ENCODE measurements at regions not wholly inside any gene's neighbourhood (a gene's known extent, or its start where the extent isn't known, plus 50 kb on each side); places are given as distances from the start of the nearest gene placed in this dataset.

- no peak for TF ChIP-seq SIN3A (IDR thresholded peaks at IDR 0.05; ENCODE audit: borderline replicate concordance, insufficient read depth, low read length)
- TF ChIP-seq TAF1 (IDR thresholded peaks at IDR 0.05; ENCODE audit: borderline replicate concordance, insufficient read depth, low read length): no peak
- no peak for TF ChIP-seq FOXP2 (optimal IDR thresholded peaks at IDR 0.05; ENCODE audit: borderline replicate concordance, extremely low read depth, extremely low read length, insufficient read depth)
- no peak for TF ChIP-seq POLR2AphosphoS5 (IDR thresholded peaks at IDR 0.05; ENCODE audit: low read depth, low read length)
- TF ChIP-seq REST (IDR thresholded peaks at IDR 0.05; ENCODE audit: insufficient read depth in 1 of 2, low read depth in 2 of 2, low read length in 2 of 2): no peak
Measured at GRCh38 chr6:67971812-67972211, 663.3 kb upstream of the ADGRB3 start.

- no peak for TF ChIP-seq POLR2AphosphoS5 (IDR thresholded peaks at IDR 0.05; ENCODE audit: low read depth, low read length)
- TF ChIP-seq SIN3A (IDR thresholded peaks at IDR 0.05; ENCODE audit: borderline replicate concordance, insufficient read depth, low read length): no peak
- no peak for TF ChIP-seq TAF1 (IDR thresholded peaks at IDR 0.05; ENCODE audit: borderline replicate concordance, insufficient read depth, low read length)
- no peak for TF ChIP-seq FOXP2 (optimal IDR thresholded peaks at IDR 0.05; ENCODE audit: borderline replicate concordance, extremely low read depth, extremely low read length, insufficient read depth)
- no peak for TF ChIP-seq REST (IDR thresholded peaks at IDR 0.05; ENCODE audit: insufficient read depth in 1 of 2, low read depth in 2 of 2, low read length in 2 of 2)
Measured at GRCh38 chr6:67966830-67967229, 668.3 kb upstream of the ADGRB3 start.

GRCh38 chr6:67956352-67956751 is 678.7 kb upstream of the ADGRB3 start:
- TF ChIP-seq TAF1 (IDR thresholded peaks at IDR 0.05; ENCODE audit: borderline replicate concordance, insufficient read depth, low read length) (no peak), FOXP2 (optimal IDR thresholded peaks at IDR 0.05; ENCODE audit: borderline replicate concordance, extremely low read depth, extremely low read length, insufficient read depth) (no peak), POLR2AphosphoS5 (IDR thresholded peaks at IDR 0.05; ENCODE audit: low read depth, low read length) (no peak), REST (IDR thresholded peaks at IDR 0.05; ENCODE audit: insufficient read depth in 1 of 2, low read depth in 2 of 2, low read length in 2 of 2) (no peak), SIN3A (IDR thresholded peaks at IDR 0.05; ENCODE audit: borderline replicate concordance, insufficient read depth, low read length) (no peak)

- TF ChIP-seq TAF1 (IDR thresholded peaks at IDR 0.05; ENCODE audit: borderline replicate concordance, insufficient read depth, low read length) (no peak), REST (IDR thresholded peaks at IDR 0.05; ENCODE audit: insufficient read depth in 1 of 2, low read depth in 2 of 2, low read length in 2 of 2) (no peak), SIN3A (IDR thresholded peaks at IDR 0.05; ENCODE audit: borderline replicate concordance, insufficient read depth, low read length) (no peak), FOXP2 (optimal IDR thresholded peaks at IDR 0.05; ENCODE audit: borderline replicate concordance, extremely low read depth, extremely low read length, insufficient read depth) (no peak), POLR2AphosphoS5 (IDR thresholded peaks at IDR 0.05; ENCODE audit: low read depth, low read length) (no peak)
Measured at GRCh38 chr6:67952948-67953347, 682.1 kb upstream of the ADGRB3 start.

- TF ChIP-seq SIN3A (IDR thresholded peaks at IDR 0.05; ENCODE audit: borderline replicate concordance, insufficient read depth, low read length): no peak
- no peak for TF ChIP-seq POLR2AphosphoS5 (IDR thresholded peaks at IDR 0.05; ENCODE audit: low read depth, low read length)
- no peak for TF ChIP-seq REST (IDR thresholded peaks at IDR 0.05; ENCODE audit: insufficient read depth in 1 of 2, low read depth in 2 of 2, low read length in 2 of 2)
- no peak for TF ChIP-seq FOXP2 (optimal IDR thresholded peaks at IDR 0.05; ENCODE audit: borderline replicate concordance, extremely low read depth, extremely low read length, insufficient read depth)
- TF ChIP-seq TAF1 (IDR thresholded peaks at IDR 0.05; ENCODE audit: borderline replicate concordance, insufficient read depth, low read length): no peak
Measured at GRCh38 chr6:67952121-67952520, 683.0 kb upstream of the ADGRB3 start.
